ENCODE measurements at regions not wholly inside any gene's neighbourhood (a gene's known extent, or its start where the extent isn't known, plus 50 kb on each side); places are given as distances from the start of the nearest gene placed in this dataset.

DNA sequence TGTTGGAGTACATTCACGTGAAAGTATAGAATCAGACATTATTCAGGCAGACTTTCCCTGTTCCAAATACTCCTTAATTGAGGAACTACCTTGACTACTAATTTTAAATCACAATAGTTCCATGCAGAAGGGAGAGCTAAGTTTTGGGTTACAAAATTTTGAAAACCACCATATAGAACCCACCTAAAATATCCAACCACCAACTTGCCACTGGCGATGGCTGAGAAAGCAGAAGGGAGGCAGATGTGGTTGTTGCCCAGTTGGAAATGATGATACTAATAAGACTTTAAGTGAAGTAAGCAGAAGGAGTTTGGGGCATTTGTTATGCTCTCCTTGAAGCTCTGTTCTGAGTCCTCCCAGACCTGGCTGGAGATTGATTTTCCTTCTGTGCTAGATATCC, 190.7 kb downstream of the HLX start:
- no peak for DNase-seq (ENCODE audit: low spot score)

DNA sequence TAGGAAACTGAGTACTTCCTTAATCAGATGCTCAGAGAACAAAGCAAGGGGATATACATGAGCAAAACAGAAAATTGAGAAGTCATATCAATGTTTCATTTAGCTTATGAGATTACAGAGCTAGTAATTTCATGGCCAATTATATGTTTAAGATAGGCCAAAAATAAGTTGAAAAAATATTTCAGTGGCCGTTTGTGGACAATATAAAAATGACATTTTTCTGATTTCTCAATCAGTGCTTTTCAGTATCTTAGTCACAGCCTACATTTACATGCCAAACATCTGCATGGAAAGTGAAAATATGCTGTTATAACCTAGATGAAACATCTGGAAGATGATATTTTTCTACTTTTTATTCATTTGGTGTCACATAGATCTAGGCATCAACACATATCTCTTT, 192.5 kb downstream of the HLX start:
- DNase-seq (ENCODE audit: low spot score): no peak

DNA sequence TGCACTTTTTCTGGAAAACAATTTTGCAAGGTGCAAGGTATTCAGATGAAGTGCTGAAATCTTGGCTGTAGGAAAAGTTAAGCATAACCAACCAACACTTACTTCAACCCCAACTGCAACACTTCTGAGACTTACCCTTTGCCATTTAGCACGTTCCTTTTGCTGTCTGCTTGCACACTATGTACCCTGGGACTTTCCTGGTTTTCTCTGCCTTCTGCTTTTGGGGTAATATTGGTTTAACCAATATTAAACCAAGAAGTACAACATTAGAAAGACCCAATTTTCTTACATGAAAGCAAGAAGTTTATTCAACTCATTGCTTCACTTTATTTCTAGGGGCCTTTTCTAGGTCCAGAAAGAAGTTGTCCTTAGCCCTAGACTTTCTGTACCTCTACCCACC, 193.0 kb downstream of the HLX start:
- no peak for DNase-seq (ENCODE audit: low spot score)

DNA sequence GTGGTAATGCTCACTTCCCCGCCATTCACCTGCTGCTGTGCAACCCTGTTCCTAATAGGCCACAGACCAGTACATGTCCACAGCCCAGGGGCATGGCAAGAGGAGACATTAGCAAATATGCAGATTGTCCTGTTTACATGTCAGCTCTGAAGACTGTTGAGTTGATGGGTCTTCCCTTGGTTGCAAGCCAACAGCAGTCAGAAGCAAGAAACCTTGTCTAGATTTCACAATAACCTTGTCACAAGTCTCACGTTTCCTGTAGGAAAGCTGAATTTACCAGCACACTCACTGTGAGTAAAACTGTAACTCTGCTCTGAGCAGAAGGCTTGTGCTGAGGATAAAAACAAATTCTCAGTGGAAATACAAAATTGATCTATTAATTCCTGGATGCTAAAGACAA, 195.1 kb downstream of the HLX start:
- DNase-seq (ENCODE audit: low spot score): no peak

DNA sequence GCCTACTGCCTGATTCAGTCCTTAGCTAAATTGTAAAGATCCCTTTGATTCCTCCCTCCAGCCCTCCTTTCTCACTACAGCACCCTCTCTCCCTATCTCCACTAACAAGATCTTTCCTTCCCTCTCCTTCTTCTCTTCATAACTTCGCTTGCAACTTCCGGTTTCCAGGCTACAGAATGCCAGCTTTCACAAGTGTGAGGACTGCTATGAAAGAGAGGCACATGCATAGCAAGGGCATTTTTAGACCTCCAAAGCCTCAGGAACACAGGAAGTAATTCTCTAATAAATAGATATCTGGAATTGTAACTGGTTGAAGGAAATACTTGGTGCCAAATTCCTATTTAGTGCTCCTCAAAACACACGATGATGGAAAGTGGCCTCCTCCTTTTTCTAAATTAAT, 196.7 kb downstream of the HLX start:
- DNase-seq (ENCODE audit: low spot score): no peak

DNA sequence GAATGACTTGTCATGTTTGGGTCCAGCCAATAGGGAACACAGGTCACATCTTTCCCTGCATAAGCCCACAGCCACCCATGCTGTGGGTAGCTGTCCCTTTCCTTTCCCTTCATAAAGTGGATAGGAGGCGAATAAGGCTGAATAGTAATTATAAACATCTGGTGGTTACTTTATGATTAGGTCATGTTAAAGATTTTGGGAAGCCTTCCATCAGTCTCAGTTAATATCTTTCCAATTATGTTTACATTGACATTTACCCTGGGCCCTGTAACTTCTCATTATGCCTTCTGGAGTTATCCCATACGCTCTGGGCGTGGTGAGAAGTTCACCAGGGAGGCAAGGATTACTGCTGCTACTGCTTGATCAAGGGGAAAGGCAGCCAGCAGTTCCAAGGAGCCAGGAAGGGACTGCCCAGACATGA, 197.2 kb downstream of the HLX start:
- no peak for DNase-seq (ENCODE audit: low spot score)

DNA sequence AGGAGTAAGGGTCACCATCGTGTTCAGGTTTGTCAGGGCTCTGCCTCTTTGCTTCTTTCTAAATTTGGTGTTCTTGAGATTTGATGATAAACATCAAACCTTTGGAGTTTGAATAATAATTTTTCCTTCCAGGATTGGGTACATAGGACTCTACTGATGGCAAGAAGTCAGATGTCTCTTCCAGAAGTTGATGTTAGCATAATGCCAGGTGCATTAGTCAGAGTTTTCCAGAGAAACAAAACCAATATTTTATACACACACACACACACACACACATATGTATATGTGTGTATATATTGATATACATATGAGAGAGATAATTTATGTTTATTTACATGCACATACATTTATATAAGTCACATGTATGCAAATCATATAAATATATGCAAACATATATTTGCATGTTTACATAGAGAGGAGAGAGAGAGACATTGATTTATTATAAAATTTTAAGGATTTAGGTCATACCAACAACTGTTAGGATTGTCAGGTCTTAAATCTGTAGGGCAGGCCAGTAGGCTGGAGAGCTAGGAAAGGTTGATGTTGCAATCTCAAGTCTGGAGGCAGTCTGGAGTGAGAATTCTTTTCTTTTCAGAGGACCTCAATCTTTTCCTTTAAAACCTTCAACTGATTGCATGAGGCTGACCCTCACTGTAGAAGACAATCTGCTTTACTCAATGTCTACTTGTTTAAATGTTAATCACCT, 199.2 kb downstream of the HLX start:
- no peak for DNase-seq (ENCODE audit: low spot score)

DNA sequence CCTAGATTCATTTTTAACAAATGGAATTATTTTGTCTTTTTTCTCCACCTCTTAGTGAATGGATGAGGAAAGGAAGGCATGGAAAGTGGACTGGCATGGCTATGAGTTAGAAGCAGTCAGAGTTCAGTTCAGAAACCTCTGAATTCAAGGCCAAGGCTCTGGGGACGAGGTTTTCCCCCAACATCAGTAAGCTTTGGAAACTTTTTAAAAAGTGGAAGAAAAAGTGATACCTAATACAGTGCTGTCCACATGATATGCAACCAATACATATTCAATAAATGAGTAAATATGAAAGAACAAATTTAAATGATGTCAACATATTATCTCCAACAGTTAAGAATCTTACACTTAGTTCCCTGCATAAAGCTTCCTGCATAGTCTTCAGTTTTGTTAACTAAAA, 204.7 kb downstream of the HLX start:
- no peak for DNase-seq (ENCODE audit: low spot score)

DNA sequence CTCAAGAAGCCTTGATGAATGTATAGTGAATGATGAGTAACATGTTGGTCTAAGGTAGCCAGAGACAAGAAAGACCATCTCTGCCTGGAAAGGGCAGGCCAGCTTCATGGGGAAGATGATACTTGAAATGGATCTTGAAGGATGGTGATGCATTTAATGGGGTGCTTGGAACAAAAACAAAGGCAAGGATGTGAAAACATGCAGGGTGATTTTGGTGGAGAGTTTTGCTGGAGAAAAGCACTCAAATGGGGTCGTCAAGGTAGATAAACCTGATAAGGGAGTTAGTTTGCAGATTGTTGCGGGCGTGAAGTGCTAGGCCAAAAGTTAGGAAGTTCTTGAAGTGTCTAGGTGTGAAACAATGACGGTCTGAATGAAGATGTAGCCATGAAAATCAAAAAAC, 205.4 kb downstream of the HLX start:
- DNase-seq (ENCODE audit: low spot score): no peak

DNA sequence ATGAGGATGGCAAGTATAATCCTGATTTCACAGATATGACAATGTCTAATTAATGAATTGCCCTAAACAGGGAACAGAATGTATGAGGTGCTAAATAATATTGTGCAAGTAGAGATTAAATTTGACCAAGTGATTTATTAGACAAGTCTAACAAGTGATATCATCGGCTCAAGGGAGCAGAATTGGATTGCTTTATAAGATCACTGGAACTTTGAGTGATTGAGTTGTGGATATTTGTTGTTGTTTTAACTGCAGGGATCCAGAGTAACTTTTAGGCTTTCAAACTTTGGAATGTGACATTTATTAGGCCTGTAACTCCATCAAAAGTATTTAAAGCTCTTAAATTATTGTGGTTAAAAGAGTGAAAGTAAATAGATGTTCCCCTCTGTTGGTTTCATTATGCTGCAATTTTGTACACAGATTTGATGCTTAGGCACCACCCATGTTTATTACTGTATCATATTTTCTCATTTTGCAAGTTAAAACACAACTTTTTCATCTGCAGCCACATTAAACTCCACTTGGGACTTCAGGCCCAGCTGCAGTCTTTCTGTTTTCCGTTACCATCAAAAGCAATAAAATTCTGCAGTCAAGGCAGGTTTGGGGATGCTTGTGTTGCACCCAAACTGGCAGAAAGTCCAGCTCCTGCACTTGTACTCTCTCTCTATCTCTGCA, 206.6 kb downstream of the HLX start:
- no peak for DNase-seq (ENCODE audit: low spot score)

DNA sequence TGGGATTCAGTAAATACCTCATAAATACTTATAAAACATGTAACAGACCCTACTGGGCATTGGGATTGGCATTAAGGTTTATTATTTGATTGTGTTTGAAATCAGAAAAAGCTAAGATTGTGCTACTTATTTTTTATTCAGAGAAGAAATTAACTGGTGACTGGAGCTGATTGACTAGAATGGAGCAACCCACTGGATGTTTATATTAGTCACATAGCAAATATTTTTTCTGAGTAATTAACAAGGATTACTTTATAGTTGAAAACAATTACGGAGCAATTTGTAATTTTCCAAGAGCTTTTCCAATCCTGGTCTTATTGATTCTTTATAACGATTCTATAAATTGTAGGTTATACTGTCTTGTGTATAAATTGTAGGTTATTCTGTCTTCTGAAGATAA, 208.7 kb downstream of the HLX start:
- no peak for DNase-seq (ENCODE audit: low spot score)

DNA sequence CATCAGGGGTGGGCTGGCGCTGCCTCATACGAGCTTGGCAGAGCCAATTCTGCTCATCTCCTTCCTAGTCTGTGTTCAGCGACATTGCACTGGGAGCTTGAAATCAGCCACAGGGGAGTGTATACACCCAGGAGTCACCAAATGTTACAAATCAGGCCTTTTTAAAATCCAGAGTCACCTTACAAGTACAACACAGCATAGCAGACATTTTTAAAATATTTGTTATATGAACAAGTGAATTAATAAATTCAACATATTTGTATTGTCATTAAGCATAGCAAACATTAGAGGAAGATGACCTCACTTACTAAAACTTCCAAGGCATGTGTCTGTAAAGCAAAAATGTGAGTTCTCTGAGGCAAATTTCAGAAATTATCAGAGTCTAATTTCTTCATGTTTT, 210.0 kb downstream of the HLX start:
- no peak for DNase-seq (ENCODE audit: low spot score)

DNA sequence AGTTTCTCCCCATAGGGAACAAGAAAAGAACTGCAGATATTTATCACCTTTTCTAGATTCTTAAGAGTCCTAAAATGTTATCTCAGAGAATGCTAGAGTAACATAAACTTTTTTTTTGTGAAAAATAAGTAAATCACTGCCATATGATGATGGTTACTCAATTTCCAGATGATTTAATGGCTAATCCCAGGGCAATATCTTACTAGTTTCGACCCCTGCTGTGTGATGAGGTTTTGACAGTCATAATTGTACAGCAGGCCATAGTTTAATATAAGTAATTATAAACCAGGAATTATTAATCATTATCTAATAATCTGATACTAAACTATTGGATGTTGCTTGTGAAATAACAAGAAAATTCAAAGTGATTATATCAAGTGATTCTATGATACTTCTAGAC, 210.6 kb downstream of the HLX start:
- DNase-seq (ENCODE audit: low spot score): no peak

DNA sequence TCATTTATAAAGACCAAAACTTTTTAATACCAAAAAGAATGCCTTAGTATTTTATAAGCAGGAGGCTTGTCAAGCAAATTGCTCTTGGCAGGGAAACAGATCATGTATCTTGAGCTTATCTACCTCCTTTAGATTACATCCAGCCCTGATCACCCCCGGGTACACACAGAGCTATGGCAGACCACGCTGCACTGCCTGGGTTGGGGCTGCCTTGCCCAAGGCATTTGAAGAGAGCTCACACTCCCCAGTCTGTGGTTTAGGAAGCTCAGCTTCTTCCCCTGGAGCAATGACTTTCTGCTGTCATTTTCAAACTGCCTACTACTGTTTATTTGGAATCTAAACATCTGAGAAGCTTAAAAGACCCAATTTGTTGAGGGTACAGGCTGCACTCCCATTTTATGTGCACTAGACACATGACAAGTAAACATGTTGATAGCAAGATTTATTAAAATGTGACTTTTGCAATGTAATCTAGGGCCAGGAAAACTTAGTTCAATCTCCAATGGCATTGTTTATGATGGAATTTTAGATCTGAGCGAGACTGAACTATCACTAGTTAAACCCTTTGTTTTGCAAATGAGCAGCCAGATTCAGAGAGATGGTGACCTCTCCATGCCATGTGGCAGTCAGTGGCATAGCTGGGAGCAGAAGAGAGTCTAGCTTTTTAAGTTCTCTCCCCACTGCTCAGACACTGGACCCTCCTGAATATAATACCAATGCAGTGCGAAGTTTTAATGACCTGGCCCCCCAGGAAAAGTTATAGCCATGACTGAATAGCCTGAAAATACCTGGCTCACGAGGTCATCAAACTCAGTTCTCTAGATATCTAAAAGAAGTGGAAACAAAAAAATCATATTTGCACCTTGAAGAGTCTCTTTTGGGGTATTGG, 214.9 kb downstream of the HLX start:
- DNase-seq (ENCODE audit: low spot score): no peak

DNA sequence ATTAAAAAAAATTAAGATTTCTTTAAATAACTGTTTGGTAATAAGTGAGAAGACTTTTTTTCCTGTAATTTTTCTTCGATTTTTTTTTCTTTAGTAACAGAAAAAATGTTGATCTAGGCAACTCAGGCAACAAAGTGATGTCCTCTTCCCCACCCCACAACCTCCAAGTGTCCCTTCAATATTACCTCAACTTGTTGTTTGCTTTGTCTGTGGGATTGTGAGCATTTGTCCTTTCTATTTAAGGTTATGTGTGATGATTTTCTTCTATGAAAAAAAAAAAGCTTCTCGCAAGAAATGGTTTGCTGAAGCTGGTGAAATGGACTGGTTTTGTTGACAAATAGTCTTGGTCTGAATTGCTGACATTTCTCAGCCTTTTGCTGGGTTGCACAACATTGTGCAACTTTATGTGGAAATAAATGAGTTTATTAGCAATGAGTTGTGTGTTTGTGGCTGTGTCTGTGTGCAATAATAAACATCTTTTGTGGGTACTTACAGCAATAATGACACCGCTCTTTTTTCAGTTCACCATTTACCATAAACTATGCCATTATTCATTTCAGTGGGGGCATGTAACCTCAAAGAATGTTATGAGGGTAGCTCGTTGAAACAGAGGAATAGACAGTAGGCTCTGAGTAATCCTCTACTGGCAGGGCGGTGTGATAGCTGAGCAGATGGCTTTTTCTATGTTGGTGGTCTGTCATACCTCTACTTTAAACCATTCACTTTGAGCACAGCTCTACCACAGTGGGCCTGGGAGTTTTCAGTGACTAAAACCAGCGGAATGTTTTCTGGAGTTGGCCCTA, 218.4 kb downstream of the HLX start:
- DNase-seq (ENCODE audit: low spot score): no peak

DNA sequence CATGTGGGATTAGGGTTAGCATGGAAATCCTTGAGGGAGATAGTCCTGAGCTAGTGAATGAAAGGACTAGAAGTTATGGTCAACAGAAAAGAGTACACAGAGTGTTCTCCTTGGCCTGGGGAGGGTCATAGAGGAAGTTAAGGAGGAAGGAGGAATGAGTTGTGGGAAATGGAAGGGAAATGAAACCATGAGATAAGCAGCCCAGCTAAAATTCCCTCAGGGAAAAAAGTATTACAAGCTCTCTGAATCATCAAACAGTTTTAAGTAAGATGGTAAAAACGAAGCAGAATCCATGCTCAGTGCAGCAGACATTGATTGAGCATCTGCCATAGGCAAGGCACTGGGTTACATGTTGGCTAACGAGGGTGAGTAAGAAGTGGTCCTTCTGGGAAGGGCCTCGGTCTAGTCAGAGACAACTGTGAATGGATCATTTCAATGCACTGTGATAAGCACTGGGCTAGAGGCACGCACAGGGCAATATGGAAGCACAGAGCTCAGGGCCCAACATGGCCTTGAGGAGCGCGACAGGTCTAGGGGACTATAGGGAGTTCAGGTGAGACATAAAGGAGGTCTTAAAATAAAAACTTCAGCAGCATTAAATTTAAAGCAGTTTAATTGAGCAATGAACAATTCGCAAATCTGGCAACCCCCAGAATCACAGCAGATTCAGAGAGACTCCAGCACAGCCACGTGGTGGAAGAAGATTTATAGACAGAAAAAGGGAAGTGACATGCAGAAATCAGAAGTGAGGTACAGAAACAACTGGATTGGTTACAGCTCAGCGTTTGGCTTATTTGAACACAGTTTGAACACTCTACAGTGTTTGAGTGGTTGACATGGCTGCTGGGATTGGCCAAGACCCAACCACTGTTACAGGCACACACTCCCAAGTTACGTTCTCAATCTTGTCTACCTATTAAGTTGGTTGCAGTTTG, 219.5 kb downstream of the HLX start:
- DNase-seq (ENCODE audit: low spot score): no peak

DNA sequence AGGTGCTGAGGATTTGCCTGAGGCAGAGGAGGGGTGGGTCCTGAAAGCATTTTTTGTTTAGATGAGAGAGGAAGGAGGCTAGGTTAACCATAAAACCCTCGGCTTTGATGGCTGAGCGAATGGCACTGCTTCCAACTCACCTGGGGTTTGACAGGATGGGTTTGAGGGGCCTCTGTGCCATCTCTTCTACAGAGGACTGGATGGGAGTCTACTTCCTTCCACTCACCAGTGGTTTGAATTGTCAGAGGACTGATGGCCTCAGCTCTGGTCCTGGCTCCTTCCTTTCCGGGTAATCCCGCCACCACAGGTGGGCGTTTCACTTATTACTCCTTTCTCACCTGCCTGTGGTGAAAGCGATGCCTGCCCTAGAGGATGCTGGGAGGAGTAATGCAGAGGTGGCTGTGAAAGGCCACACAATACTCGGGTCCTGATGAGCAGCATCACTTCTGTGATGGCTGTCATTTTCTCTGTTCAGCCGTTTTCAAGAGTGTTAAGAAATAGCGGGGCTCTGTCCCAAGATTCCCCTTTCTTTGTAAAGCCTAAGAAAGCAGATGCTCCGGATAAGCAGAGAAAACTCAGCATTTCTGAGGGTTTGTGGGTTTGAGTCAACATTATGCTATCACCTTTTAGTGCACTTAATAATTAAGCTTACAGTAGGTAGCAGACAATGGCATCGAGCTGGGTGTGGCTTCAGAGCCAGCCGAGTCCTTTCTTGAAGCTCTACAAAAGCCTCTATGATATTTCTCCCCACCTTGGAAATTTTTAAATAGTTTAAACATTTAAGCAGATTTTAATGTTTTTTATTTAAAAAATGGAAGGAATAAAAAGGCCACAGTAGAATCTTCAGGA, 220.7 kb downstream of the HLX start:
- no peak for DNase-seq (ENCODE audit: low spot score)

DNA sequence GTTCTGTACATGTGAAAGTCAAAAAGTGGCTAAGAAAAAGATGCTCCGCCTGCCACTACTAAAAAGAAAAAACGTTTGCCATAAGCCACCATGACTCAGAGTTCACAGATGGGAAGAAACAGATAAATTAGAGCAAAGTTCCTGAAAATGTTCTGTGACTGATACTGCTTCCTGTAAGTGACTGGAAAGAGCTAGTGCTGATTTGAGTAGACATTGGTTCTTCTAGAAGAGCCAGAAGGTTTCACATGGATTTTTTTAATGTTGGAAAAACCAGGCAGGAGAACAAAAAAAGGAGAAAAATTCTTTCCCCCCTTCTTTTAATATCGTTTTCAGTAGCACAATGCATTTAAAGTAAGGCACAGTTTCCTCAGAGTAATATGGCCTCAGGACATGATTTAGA, 221.4 kb downstream of the HLX start:
- no peak for DNase-seq (ENCODE audit: low spot score)

DNA sequence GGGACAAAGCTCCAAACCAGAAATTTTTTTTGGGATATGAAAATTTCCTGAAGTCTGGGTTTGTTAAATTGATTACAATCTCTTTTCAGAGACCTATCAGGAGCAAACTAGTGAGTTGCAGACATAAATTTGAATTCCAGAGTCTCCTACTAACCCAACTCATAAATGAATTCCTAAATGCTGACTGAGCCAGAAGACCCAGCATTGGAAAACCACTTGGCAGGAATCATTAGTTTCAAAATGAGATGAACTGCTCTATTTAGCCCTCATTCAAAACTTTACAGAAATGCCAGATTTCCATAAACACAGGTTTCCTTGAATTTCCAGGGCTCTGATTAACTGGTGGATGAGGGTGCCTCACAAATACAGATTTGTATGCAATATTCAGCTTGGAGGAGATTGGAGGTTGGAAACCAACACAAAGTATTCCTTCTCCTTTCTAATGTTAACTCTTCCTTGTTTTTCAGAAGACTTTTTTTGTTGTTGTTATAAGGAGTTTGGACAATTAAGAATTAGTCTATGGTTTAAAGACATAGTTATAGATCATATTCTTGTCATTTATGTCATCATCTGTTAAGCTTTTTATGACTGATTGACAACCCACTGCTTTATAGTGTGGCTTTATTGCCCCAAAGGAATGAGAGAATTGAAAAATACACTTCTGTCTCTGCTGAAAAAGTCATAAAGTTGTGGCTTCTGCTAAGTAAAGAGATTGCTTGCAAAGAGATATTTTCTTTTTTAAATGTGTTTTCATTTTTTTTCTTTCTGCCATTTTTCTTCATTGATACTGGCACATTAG, 222.8 kb downstream of the HLX start:
- no peak for DNase-seq (ENCODE audit: low spot score)

Measured in mucosa of gallbladder (tissue), 1 donor.